GM11168 (cell line): ENCODE measurements at regions not wholly inside any gene's neighbourhood (a gene's known extent, or its start where the extent isn't known, plus 50 kb on each side); places are given as distances from the start of the nearest gene placed in this dataset.
"Not testable (repeated sequence)": the region's sequence is repeated elsewhere in the genome, so short reads cannot be mapped to it uniquely, and the experiment has no call there.

Experiments used
- in situ Hi-C: fragments of 300-500 bp; cut with MboI; formaldehyde crosslinking; loops from one replicate; pipeline ENCODE4 v1.12.0; 2022; ENCODE audit warnings: low sequenced_read_pairs; ENCODE audit not compliant: unreplicated experiment

DNA sequence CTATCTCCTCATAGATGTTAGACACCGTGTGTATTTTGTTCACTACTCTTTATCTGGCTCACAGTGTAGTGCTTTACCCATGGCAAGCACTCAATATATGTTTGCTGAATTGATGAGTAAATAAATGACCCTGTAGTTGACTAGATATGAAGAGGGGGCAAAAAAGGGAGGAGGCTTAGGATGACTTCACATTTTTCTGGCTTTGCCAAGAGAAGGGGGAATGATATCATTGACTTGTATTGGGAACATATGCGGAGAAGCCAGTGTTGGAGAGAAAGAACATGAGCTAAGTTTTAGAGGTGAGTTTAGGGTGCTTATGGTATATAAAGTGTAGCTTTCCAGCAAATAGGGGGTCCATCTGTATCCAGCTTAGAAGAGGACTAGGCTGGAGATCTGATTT is 145.5 kb downstream of the TENT5C start:
- in situ Hi-C loops, result no loop called here

- in situ Hi-C loops, result no loop called here
Observed at GRCh38 chr1:117752661-117753060, 146.8 kb downstream of the TENT5C start.

GRCh38 chr1:117753232-117753631 is 147.4 kb downstream of the TENT5C start:
- in situ Hi-C loops, result no loop called here

DNA sequence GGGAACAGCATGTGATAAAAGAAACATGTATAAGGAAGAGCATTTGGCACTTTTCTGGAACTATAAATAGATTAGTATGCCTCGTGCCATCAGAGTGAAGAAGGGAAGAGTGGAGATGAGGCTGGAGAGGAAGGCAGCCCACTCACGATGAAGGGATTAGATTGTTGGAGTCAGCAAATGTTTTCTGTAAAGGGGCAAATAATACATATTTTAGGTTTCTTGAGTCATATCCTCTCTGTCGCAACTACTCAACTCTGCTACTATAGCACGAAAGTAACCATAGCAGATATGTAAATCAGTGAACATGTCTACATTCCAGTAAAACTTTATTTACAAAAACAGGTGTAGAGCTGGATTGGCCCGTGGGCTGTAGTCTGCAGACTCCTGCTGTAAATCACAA is 147.8 kb downstream of the TENT5C start:
- in situ Hi-C loops, result no loop called here

DNA sequence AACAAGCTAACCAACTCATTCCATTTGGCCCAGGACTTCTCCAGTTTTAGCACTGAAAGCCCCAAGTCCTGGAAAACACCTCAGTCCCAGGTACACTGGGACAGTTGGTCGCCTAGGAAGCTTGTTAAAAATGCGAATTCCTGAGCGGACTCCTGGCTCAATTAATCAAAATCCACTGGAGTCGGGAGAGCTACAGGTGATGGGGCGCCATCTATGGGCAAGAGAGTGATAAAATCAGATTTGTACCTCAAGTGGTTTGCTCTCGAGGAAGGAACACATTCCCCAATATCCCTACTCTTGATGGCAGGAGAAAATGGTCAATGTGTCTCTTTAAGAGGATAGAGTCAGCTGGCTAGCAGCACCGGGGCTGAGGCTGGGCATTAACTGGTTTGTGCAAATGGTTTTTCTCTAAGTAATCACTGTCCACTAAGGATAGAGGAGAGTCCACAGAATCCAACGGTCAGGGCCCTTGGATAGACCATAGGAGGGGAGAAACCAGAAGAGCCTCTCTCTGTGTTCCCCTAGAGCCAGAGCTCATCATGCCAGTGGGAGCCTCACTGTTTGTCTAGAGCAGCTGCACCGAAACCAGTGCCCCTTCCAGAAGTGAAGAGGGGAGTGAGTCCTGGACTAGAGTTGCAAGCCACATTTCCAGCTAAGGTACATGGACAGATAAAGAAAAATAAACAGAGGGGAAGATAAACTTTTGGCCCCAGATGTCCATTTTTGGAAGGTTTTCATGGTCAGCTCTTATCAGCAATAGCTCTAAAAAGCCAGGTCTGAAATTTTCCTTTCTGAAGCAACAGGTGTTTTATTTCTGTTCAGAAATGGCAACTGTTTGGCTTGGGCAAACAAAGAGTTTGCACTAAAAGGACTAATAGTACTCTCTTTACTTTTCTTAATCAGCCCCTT is 148.5 kb downstream of the TENT5C start:
- in situ Hi-C loops, result no loop called here

GRCh38 chr1:117757668-117758067 is 151.8 kb downstream of the TENT5C start:
- in situ Hi-C loops, result no loop called here

DNA sequence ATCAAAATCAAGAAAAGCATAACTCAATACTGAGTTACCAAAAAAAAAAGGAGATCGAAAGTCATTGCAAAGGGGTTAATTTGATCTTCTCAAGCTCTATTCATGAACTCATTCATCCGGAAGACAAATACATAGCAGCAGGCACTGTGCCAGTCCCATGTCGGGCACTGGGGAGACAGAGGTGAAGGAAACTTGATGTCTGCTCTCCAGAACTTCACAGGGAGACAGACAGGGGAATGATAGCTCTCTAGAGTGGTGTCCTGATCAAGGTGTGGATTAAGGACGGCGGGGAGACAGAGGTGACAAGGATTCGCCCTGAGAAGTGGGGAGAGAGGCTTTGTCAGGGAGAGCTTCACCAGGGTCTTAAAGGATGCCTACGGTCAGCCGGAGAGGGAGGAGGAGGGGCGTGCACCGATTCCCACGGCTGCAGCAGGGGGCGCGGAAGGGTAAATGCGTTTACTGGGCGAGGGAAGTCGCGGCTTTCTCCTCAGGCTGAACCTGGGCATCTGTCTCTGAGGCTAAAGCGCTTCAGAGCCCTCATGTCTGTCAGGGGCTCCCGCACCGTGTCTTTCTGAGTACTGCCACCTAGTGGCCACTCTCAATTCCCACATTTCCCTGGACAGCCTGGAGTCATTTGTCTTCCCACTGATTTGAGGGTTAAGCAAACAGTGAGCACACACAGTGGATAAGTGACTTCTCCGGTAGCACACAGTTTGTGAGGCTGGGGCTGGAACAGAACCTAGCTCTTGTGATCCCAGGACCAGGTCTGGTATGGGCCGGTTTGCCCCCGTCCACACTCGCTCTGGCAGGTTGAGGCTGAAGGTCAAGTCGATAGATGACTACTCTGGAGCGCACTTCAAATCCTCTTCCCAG is 152.8 kb downstream of the TENT5C start:
- in situ Hi-C loops, result no loop called here

- in situ Hi-C loops, result no loop called here
Observed at GRCh38 chr1:117759535-117759934, 153.7 kb downstream of the TENT5C start.

GRCh38 chr1:117760069-117760468 is 154.2 kb downstream of the TENT5C start:
- in situ Hi-C loops, result no loop called here

DNA sequence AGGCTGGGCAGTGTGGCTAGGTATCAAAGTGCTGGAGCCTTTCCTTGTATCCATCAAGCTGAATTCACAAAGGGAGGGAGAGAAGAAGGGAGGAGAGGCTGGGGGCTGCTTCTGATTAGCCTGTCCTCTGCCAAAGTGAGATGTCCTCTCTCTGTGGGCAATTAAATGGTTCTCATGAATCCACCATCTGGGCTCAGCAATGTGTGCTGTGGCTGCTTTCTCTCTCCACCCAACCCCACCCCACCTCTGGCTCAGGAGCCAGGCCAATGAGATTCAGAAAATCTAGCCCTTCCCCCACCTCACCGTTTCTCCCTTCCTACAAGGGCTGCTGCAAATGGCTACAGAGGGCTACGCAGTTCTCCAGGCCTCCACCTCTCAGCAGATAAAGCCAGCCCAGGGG is 154.6 kb downstream of the TENT5C start:
- in situ Hi-C loops, result no loop called here

DNA sequence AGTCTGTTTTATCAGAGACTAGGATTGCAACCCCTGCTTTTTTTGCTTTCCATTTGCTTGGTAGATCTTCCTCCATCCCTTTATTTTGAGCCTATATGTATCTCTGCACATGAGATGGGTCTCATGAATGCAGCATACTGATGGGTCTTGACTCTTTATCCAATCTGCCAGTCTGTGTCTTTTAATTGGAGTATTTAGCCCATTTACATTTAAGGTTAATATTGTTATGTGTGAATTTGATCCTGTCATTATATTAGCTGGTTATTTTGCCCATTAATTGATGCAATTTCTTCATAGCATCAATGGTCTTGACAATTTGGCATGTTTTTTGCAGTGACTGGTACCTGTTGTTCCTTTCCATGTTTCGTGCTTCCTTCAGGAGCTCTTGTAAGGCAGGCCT is 161.7 kb downstream of the GDAP2 start:
- in situ Hi-C loops, result not testable (repeated sequence)

- in situ Hi-C loops, result no loop called here
Observed at GRCh38 chr1:117770981-117771531, 158.4 kb downstream of the GDAP2 start.

GRCh38 chr1:117779364-117779763 is 150.1 kb downstream of the GDAP2 start:
- in situ Hi-C loops, result no loop called here

DNA sequence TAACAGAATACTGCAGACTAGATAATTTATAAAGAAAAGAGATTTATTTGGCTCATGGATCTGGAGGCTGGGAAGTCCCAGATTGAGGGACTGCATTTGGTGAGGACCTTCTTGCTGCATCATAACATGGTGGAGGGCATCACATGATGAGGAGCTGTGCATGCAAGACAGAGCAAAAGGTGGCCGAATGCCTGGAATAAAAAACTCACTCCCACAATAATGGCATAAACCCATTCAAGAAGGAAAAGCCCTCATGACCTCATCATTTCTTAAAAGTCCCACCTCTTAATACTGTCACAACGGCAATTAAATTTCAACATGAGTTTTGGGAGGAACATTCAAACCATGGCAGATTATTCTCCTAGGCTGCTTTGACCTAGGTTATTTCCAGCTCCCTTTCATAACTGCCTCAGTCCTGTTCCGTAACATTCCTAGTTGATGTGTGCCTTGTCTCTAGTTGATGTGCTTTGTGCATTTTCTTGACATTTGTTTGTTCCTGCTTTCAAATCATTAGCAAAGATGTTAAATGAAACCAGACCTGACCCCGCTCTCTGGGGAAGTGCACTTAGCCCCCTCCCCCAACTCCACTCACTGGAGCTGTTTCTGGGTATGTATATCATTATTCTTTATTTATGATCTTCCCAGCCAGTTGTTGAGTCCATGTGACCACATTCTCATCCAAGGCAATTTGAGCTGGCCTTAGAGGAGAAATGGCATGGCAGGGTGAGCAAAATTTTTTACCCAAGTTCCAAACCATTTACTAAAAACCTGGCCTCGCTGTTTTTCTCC is 148.5 kb downstream of the GDAP2 start:
- in situ Hi-C loops, result no loop called here

GRCh38 chr1:117782056-117782455 is 147.4 kb downstream of the GDAP2 start:
- in situ Hi-C loops, result no loop called here

DNA sequence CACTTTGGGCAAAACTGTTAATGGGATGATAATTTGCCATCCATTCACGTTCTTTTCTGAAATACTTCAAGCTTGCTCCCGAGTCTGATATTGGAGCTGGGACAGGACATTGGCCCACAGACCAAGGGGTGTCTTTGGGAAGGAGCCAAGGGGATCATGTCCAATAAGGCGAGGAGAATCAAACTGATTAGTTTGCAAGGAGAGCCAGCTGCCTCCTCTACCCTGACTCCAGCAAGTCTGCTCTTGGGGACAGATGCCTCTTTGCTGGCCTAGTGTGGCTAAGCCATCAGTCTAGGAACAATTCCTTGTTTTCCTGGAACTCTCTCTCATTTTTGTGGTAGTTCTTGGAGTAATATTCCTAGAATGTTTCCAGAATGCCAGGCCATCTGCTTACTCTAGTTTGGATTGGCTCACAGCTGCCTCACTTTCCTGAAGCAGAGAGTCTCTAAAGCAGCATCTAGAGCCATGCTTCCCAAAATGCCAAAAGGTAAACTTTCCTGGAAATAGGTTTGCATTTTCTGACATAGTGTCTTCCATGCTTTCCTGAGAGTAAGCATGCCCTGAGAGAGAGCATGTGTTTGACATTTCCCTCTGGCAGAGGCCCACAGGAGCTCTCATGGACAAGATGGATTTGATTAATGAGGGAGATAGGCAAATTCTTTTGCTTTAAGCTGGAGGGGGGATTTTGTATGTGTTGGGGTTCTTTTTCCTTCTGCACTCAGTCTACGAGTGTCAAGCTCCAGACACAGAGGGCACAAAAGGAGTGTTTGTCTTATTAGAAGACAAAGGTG is 145.6 kb downstream of the GDAP2 start:
- in situ Hi-C loops, result no loop called here

- in situ Hi-C loops, result no loop called here
Observed at GRCh38 chr1:117788014-117788413, 141.4 kb downstream of the GDAP2 start.

DNA sequence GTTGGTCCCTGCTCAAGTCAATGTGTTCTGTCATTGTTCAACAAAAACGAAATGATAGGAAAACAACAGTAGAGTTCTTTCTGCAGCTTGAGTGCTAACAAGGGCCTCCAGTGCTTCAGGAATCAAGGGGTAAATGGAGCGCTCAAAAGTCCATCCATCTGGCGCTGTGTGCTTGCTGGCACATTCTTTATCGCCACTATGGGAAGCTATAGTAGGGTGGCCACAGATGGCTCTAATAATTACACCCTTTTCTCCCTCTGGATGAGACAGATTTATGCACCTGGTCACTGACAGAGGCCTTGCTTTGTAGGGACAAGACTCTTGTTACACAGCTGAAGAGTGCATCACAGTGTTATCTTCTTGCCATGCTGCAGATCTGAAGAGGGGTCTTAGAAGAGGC is 136.0 kb downstream of the GDAP2 start:
- in situ Hi-C loops, result no loop called here

DNA sequence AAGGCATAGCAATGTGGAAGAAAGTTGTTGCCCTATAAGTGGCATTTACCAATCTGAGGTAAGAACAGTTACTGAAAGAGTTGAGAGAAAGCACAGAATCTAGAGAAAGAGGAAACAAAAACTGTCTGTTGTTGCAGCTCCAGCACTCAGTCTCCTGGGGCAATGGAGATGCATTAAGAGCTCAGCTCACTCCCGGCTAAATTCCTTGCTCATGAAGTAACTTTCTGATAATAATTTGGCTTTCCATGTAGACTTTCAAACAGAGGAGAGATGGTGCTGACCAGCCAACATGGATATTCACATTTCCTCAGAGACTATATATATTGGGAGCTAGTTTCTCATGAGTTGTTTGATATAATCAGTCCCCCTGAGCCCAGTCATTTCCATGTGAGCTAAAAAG is 135.3 kb downstream of the GDAP2 start:
- in situ Hi-C loops, result no loop called here
